SJSA1 (cell line): ENCODE measurements at regions not wholly inside any gene's neighbourhood (a gene's known extent, or its start where the extent isn't known, plus 50 kb on each side); places are given as distances from the start of the nearest gene placed in this dataset.

Source experiments
- DNase-seq, 2 experiments: peaks; one replicate each; pipeline ENCODE4 v3.0.0-alpha.2; 2015 to 2020; ENCODE audit warnings: low spot score in 2 of 2, low read depth in 1 of 2
- H3K27ac ChIP-seq: fragments of 250-450 bp; sonication (Bioruptor Pico); 2 replicates; pipeline ENCODE4 v1.5.1; 2020; ENCODE audit warnings: mild to moderate bottlenecking, moderate library complexity
- H3K27me3 ChIP-seq: fragments of 250-450 bp; sonication (Bioruptor Pico); replicated peaks from 2 replicates; pipeline ENCODE4 v1.5.1; 2020; ENCODE audit warnings: mild to moderate bottlenecking, moderate library complexity
- H3K36me3 ChIP-seq: fragments of 250-450 bp; sonication (Bioruptor Pico); 2 replicates; pipeline ENCODE4 v1.5.1; 2020; ENCODE audit warnings: mild to moderate bottlenecking
- H3K4me1 ChIP-seq: fragments of 250-450 bp; sonication (Bioruptor Pico); replicated peaks from 2 replicates; pipeline ENCODE4 v1.6.1; 2021; ENCODE audit warnings: mild to moderate bottlenecking
- H3K4me3 ChIP-seq: fragments of 250-450 bp; sonication (Bioruptor Pico); 2 replicates; pipeline ENCODE4 v1.5.1; 2020; ENCODE audit warnings: mild to moderate bottlenecking
- H3K9me3 ChIP-seq: fragments of 250-450 bp; sonication (Bioruptor Pico); replicated peaks from 2 replicates; pipeline ENCODE4 v1.5.1; 2020; ENCODE audit warnings: mild to moderate bottlenecking

GRCh38 chr1:88175120-88175630 lies 508.9 kb upstream of the PKN2 start:
- DNase-seq, result no peak
- no peak overlapping the region for H3K27ac ChIP-seq
- H3K36me3 ChIP-seq, result no peaks in the 10 kb centered on the region
- H3K27me3 ChIP-seq, result 0 out of 2 replicates have a peak, but pooled peaks cover 9% of the 10 kb centered on the region
- H3K9me3 ChIP-seq, result no peaks in the 10 kb centered on the region
- H3K4me3 ChIP-seq, result no peak overlapping the region
- no peaks in the 10 kb centered on the region for H3K4me1 ChIP-seq

DNA sequence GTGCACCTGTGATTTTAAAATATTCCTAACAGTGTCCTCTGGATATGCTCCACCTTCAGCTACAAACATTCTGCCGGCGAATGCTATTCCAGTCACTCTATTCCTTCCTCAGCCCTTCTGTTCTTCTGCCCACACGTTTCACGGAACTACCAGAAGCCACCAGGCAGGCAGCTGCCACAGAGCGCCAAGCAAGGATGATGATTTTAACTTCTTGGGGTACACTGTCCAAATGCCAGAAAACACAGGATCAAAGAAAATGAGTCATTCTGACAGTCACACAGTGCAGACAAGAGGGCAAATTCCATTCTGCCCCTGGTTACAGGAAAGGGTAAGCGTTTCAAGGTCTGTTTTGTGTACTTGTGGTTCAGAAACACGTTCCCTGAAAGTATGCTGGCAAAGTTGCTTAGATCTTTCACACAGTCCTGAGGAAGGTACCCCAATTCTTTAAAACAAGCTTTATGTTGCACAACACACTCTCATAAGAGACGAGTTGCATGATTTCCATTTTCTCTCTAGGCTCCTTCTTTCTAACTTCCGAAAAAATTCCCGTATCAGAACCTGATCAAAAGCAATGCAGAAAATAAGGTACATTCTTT lies 508.3 kb upstream of the PKN2 start:
- Histone ChIP-seq H3K4me1 (no peaks in the 10 kb centered on the region), H3K9me3 (no peaks in the 10 kb centered on the region), H3K27me3 (0 out of 2 replicates have a peak, but pooled peaks cover 9% of the 10 kb centered on the region), H3K4me3 (no peak overlapping the region), H3K27ac (no peak overlapping the region), H3K36me3 (no peaks in the 10 kb centered on the region)
- no peak for DNase-seq

DNA sequence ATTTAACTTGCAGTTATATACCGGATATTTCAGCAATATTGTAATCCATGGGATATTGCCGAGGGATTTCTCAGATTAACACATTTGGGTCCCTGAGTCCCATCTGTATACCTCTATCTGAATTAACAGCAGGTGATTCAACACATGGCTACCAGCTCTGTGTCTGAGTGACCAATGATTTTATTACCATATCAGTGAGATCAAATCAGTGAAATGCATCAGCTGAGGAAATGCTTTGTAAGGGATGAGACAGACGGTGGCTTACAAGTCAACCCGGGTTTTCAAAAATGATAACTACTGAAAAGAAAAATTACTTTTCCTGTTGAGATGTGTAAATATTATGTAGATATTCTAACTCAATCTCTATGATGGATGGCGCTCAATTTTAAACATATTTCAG lies 504.1 kb upstream of the PKN2 start:
- no peaks in the 10 kb centered on the region for H3K9me3 ChIP-seq
- no peak overlapping the region for H3K27ac ChIP-seq
- 0 out of 2 replicates have a peak, but pooled peaks cover 9% of the 10 kb centered on the region for H3K27me3 ChIP-seq
- H3K36me3 ChIP-seq, result no peaks in the 10 kb centered on the region
- H3K4me1 ChIP-seq, result no peaks in the 10 kb centered on the region
- no peak for DNase-seq
- no peak overlapping the region for H3K4me3 ChIP-seq

GRCh38 chr1:88180449-88181108 lies 503.5 kb upstream of the PKN2 start:
- Histone ChIP-seq H3K36me3 (no peaks in the 10 kb centered on the region), H3K4me3 (no peak overlapping the region), H3K9me3 (no peaks in the 10 kb centered on the region), H3K4me1 (no peaks in the 10 kb centered on the region), H3K27me3 (0 out of 2 replicates have a peak, but pooled peaks cover 6% of the 10 kb centered on the region), H3K27ac (no peak overlapping the region)
- DNase-seq, result peak; percentile 33 to 63

DNA sequence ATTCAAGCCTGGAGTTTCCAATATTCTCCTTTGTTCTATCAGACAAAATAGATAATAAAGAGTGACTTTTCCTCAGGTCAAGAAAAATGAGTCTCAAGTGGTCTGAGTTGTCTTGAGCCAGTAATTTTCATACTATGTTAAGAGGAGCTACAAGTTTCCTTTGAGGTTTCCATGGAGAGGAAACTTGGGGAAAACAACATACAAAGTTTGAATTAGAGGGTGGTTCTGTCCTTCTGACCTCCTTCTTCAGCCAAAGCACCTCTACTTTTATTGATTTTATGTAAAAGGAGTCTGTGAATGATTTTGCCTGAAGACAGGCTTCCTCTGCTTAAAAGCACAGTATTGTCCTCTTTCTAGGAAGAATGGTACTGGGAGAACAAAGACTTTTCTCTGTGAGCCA lies 497.2 kb upstream of the PKN2 start:
- Histone ChIP-seq H3K27me3 (no peaks in the 10 kb centered on the region), H3K9me3 (no peaks in the 10 kb centered on the region), H3K36me3 (no peaks in the 10 kb centered on the region), H3K4me1 (no peaks in the 10 kb centered on the region), H3K4me3 (no peak overlapping the region), H3K27ac (no peak overlapping the region)
- DNase-seq, result no peak

DNA sequence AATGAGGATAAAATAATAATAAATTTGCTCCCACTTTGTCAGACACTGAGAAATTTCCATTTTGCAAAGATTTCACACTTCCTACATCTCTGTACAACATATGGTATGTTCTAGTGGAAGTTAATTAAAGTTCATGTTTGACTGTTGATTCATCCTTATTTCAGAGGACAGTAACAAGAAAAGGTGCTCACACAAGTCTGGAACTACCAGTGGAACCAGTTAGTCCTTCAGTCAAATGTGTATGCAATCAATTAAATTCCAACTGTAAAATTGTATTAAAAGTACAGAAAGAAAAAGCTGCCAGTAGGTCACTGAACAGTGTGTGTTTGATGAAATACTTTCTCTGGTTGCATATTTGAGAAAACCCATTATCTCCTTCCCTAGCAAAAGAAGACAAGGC lies 496.0 kb upstream of the PKN2 start:
- H3K4me1 ChIP-seq, result no peaks in the 10 kb centered on the region
- no peaks in the 10 kb centered on the region for H3K27me3 ChIP-seq
- no peak overlapping the region for H3K27ac ChIP-seq
- no peaks in the 10 kb centered on the region for H3K36me3 ChIP-seq
- no peak for DNase-seq
- no peaks in the 10 kb centered on the region for H3K9me3 ChIP-seq
- no peak overlapping the region for H3K4me3 ChIP-seq

DNA sequence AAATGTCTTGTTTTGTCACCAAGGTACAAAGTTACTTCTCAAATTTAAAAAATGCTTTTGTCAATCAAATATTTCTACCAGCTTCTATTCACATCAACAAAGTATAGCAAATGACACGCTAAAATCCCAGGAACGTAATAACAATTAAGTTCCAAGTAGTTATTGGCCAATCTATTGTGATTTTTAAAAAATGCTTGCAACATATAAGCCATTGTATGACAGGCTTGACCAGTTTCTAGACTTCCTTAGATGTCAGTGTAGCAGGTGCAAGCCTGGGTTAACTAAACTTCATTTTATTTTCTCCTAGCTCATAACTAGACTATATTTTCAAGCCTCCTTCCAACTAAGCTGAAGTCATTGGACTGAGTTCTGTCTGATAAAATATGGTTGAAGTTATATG lies 494.5 kb upstream of the PKN2 start:
- no peaks in the 10 kb centered on the region for H3K27me3 ChIP-seq
- no peaks in the 10 kb centered on the region for H3K9me3 ChIP-seq
- no peak overlapping the region for H3K27ac ChIP-seq
- no peaks in the 10 kb centered on the region for H3K4me1 ChIP-seq
- DNase-seq, result no peak
- H3K4me3 ChIP-seq, result no peak overlapping the region
- no peaks in the 10 kb centered on the region for H3K36me3 ChIP-seq

GRCh38 chr1:88191917-88192316 lies 492.2 kb upstream of the PKN2 start:
- DNase-seq, result no peak
- H3K4me3 ChIP-seq, result no peak overlapping the region
- no peaks in the 10 kb centered on the region for H3K27me3 ChIP-seq

GRCh38 chr1:88194542-88194941 lies 489.5 kb upstream of the PKN2 start:
- DNase-seq, result no peak
- Histone ChIP-seq H3K36me3 (no peaks in the 10 kb centered on the region), H3K4me3 (no peak overlapping the region), H3K4me1 (no peaks in the 10 kb centered on the region), H3K27me3 (no peaks in the 10 kb centered on the region), H3K27ac (no peak overlapping the region), H3K9me3 (no peaks in the 10 kb centered on the region)

More at GRCh38 chr1:88191917-88192316, 492.2 kb upstream of the PKN2 start:
- no peaks in the 10 kb centered on the region for H3K36me3 ChIP-seq
- H3K4me1 ChIP-seq, result no peaks in the 10 kb centered on the region
- H3K27ac ChIP-seq, result no peak overlapping the region
- H3K9me3 ChIP-seq, result no peaks in the 10 kb centered on the region

DNA sequence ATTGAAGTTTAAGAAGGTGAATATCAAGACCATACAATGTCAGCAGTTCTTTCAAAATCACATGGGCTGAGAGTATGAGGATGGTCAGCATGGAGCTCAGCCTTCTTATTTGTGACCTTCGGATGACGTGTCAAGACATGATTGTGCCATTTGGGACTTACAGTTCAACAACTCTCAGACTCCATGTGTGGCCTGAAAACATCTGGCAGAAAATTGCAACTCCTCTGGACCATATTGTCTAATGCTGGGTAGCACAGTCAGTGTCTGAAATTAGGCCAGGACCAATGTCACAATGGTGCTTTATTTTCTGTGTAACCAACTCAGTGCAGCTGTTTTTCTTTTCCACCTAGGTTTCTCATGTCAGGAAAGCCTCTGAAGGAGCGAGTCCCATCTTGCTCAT lies 483.5 kb upstream of the PKN2 start:
- no peaks in the 10 kb centered on the region for H3K9me3 ChIP-seq

GRCh38 chr1:88204111-88204510 lies 480.0 kb upstream of the PKN2 start:
- H3K36me3 ChIP-seq, result no peaks in the 10 kb centered on the region
- H3K27ac ChIP-seq, result no peak overlapping the region
- no peaks in the 10 kb centered on the region for H3K9me3 ChIP-seq
- no peaks in the 10 kb centered on the region for H3K4me1 ChIP-seq
- no peak for DNase-seq
- H3K4me3 ChIP-seq, result no peak overlapping the region
- no peaks in the 10 kb centered on the region for H3K27me3 ChIP-seq

More for the DNA sequence above, 483.5 kb upstream of the PKN2 start:
- Histone ChIP-seq H3K36me3 (no peaks in the 10 kb centered on the region), H3K4me1 (no peaks in the 10 kb centered on the region), H3K27ac (no peak overlapping the region), H3K4me3 (no peak overlapping the region), H3K27me3 (no peaks in the 10 kb centered on the region)
- DNase-seq, result no peak

DNA sequence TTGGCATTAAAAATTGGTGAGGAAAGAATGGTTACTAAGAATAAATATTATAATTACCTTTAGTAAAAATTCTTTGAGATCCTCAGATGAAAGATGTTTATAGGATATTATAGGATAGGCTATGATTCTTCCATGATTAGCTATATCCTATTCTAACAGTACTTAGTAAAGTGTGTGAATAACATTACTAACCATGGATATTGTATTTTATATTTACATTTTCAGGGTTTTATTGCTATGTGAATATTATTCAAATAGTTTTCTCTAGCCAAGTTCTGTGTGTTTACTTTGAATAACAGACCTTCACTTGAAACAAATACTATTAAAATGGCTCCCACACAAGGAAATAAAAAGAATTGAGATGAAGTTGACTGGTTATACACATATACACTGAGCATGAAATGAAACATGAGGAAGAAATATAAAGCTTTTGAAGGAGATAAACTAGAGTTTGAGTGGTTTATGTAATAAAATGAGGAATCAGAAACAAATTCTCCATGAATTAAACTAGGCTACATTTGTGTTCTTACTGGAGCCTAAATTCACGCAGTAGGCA lies 479.4 kb upstream of the PKN2 start:
- H3K27ac ChIP-seq, result no peak overlapping the region
- H3K4me3 ChIP-seq, result no peak overlapping the region

GRCh38 chr1:88208389-88208788 lies 475.7 kb upstream of the PKN2 start:
- no peak overlapping the region for H3K4me3 ChIP-seq
- no peak for DNase-seq
- no peak overlapping the region for H3K27ac ChIP-seq
- no peaks in the 10 kb centered on the region for H3K9me3 ChIP-seq
- no peaks in the 10 kb centered on the region for H3K4me1 ChIP-seq
- H3K27me3 ChIP-seq, result no peaks in the 10 kb centered on the region
- no peaks in the 10 kb centered on the region for H3K36me3 ChIP-seq

More for the DNA sequence above, 479.4 kb upstream of the PKN2 start:
- Histone ChIP-seq H3K27me3 (no peaks in the 10 kb centered on the region), H3K36me3 (no peaks in the 10 kb centered on the region), H3K4me1 (no peaks in the 10 kb centered on the region), H3K9me3 (no peaks in the 10 kb centered on the region)
- no peak for DNase-seq

- H3K4me3 ChIP-seq, result no peak overlapping the region
- H3K27me3 ChIP-seq, result no peaks in the 10 kb centered on the region
- DNase-seq, result no peak
- no peaks in the 10 kb centered on the region for H3K4me1 ChIP-seq
- H3K36me3 ChIP-seq, result no peaks in the 10 kb centered on the region
- no peaks in the 10 kb centered on the region for H3K9me3 ChIP-seq
- H3K27ac ChIP-seq, result no peak overlapping the region
Measured at GRCh38 chr1:88210103-88210787, 473.8 kb upstream of the PKN2 start.
